DMS 273 (cell line): ENCODE measurements at regions not wholly inside any gene's neighbourhood (a gene's known extent, or its start where the extent isn't known, plus 50 kb on each side); places are given as distances from the start of the nearest gene placed in this dataset.

Experiments
- DNase-seq: peaks from one replicate; lab custom pipeline; 2025; ENCODE audit not compliant: unreplicated experiment; lab: John Stamatoyannopoulos, UW

DNA sequence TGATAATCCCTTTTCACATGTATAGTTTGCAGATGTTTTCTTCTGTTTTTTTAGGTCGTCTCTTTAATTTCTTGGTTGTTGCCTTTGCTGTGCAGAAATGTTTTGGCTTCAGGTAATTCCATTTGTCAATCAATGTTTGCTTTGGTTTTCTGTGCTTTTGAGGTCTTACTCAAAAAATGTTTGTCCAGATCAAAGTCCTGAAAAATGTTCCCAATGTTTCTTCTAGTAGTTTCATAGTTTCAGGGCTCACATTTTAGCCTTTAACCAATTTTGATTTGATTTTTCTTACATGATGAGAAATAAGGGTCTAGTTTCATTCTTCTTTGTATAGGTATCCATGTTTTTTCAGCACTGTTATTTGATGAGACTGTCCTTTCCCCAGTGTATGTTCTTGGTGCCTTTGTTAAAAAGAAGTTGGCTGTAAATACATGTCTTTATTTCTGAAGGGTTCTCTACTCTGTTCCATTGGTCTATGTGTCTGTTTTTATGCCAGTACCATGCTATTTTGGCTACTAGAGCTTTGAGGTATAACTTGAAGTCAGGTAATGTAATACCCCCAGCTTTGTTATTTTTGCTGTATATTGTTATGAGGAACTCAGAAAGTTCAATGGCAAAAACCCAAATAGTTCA lies 578.7 kb upstream of the SEL1L start:
- DNase-seq: no peak

DNA sequence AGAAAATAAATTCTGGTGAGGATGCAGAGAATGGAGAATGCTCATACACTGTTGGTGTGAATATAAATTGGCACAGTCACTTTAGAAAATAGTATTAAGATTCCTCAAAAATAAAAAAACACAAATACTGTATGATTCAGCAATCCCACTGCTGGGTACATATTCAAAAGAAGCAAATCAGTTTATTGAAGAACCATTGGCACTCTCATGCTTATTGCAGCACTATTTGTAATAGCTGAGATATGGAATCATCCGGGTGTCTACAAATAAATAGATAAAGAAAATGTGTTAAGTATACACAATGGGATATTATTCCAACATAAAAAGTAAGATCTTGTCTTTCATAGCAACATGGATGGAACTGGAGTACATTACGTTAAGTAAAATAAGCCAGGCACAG lies 579.4 kb upstream of the SEL1L start:
- no peak for DNase-seq

DNA sequence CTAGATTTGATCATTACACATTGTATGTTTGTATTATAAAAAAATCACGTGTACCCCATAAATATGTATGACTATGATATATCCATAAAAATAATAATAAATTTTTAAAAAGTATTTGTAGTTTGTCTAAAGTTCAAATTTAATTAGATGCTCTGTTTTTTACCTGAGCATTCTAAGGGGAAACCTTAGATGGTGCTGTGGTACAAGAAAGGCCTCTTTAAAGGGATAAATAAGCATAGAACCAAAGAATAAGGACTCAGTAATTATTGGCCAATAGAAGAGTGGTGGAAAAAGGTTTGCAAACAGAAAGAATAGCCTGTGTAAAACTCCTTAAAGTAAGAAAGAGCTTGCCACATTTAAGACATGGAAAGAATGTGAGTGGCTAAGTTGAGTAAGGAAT lies 580.1 kb upstream of the SEL1L start:
- DNase-seq: no peak

DNA sequence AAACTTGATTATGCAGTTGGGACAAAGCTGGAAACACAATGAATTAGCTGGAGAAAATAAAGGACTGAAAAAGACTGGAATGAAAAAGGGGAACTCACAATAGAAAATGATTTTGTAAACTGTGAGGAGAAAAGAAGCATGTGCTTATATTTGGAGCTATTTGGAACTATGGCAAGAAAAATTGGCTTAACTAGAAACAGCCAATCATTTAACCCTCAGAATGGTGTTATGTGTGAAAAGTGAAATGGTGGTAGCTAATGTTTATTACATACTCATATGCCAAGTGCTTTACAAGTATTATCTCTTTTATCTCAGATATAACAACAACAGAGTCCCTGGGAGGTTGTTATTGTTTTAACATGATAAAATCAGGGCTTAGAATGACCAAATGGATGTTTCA lies 583.1 kb upstream of the SEL1L start:
- DNase-seq: no peak

DNA sequence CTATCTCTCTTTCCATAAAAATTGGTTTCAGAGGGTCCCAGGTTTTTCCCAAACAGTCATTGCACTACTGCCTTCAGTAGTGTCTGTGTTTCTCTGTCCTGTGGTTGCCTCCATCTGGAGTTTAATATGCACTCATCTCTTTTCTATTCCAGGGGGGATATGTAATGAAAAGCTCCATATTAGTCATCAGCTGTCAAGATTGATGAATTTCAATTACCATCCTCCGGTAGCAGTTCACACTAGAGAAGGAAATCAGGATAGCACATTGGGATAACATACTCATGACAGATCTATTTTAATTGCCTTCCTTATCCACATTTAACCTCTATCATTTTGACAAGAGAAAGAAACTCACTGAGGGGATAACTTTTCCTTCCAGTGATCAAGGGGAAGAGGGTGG lies 589.0 kb upstream of the SEL1L start:
- DNase-seq: no peak

DNA sequence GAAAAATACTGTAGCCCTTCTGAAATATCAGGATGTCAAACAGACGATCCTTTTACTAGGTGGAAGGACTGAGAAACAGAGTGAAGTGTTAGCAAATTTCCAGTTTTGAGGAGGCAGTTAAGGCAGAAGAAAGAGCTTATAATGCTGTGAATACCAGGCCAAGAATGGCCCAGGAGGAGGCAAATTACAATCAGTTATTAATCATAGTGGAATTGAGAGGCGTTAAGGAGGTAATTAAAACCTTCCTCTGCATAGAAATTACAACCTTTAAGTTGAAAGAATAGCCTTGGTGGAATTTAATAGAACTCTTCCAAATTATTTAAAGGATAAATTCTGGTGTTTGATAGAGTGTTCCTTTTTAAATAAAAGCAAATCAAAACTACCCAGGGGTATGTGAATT lies 590.9 kb upstream of the SEL1L start:
- DNase-seq: no peak

DNA sequence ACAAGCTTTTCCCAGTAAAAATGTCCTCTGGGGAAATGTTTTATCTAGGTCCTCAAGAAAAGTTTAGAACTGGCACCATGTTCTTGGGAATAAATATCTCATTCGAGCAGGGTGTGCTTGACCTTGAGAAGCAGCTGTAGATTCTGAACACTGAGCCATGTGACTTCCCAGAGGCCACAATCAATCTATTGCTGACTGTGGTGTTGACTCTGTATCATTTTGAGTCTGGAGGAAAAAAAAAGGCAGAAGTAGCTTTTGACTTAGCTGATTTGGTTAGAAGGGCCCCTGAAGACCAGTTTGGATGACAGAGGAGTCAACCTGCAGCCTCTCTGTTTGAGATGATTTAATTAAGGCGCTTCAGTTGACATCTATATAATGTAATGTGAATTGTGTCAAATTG lies 592.4 kb upstream of the SEL1L start:
- no peak for DNase-seq

DNA sequence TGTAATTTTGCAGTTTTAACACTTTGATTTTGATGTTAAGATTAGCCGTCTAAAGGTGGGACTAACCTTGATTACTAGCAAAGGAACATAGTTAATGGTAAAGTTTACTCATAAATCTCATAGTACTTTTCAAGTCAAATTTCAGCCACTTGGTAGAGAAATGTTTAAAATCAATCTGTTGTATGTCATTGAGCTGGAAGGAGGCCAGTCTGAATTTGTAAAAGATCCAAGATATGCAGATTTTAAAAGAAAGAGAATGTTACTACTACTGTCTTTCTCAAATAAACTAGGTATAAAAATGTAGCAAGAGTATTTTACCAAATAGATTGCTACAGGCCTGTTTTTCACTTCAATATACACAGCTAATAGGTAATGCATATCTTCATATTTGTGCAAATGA lies 600.8 kb upstream of the SEL1L start:
- DNase-seq: no peak

DNA sequence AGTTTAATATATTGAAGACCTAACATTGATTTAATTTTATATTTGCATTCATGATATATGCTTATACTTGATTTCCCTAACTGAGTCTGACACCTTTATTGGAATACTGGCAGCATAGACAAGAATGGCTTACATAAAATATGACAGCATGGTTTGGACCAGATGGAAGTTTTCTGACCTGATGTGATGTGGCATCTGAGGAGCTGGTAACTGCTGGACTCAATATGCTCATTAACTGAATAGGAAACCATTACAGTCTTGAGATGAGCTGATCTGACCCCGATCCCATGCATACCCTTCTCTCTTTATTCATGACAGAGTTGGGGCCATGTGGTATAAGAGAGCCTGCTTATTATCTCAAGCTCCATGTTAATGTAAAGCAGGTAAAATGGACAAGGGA lies 604.8 kb upstream of the SEL1L start:
- no peak for DNase-seq

DNA sequence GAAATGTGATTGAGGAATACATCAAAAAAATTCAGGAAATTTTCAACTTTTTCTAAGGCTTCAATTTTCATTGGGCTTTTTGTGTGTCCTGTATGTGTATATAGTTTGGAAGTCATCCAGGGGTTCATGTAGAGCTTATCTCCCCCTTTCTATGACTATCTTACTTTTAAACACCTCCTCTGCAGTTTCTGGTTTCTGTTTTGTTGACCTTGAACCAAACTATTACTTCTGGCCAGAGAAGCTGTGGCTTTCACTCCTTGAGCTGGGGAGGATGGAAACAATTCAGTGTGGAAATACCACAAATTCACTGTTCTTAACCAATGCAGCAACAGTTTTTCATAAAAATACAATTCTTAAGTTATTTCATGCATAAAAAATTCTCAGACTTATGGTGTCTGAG lies 613.2 kb upstream of the SEL1L start:
- no peak for DNase-seq

DNA sequence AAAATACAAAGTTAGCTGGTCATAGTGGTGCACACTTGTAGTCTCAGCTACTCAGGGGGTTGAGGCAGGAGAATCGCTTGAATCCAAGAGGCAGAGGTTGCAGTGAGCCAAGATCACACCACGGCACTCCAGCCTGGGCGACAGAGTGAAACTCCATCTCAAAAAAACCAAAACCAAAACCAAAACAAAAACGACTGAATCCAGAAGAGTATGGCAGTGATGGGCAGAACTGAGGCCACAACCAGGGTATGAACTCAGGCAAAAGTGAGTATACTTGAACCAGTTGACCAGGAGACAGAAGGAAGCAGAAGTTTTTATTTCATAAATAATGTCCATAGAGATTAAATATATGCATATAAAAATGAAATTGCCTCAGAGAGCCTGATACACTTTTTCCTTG lies 620.0 kb upstream of the SEL1L start:
- DNase-seq: no peak

DNA sequence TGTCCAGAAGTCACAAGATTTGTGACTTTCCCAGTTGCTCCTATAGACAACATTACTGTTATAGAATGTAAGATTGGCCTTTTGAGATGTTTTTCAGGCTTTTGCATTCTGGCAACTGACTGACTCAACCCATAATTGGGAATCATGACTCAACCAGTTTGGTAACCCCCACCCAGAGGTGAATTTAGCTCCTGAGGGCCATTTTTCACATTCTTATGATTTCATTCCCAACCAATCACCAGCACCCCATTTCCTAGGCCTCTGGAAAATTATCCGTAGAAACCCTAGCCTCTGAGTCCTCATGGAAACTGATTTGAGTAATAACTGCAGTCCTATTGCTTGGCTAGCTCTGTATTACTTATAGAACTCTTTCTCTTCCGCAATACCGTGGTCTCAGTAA lies 626.0 kb upstream of the SEL1L start:
- no peak for DNase-seq

DNA sequence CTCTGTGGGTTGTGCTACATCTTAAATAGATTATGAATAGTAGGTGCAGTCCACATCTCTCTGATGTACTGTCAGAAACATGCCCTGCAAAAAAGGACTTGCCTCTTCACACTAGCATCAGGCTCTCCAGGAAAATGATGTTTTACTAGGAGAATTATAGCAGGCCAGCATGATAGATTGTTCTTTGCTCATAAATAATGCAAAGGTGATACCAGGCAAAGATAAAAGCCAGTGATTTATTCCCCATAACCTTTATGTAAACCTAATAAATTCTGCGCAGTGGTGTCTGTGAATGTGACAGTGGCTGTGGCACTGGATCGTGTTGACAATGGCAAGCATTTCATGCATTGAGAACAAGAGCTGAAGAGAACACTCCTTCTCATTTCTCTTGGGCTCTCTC lies 646.5 kb upstream of the SEL1L start:
- DNase-seq: no peak

DNA sequence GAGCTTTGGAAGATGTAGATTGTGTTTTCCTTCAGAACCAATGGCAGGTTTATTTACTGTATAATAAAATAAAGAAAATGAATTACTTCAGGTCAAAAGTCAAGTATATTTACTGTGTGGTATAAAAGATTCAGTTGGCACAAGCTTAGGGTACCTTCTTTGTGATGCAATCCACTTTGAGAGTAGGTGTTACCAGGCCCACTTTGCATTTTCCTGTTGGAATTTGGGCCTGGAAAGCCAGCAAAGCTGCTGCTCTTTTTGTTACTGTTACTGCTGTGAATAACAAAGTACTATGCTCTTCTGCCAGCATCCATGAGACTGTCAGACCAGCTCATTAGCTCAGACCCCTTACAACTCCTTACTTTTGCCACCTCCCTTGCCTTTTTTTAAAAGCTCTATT lies 649.0 kb upstream of the SEL1L start:
- DNase-seq: no peak

DNA sequence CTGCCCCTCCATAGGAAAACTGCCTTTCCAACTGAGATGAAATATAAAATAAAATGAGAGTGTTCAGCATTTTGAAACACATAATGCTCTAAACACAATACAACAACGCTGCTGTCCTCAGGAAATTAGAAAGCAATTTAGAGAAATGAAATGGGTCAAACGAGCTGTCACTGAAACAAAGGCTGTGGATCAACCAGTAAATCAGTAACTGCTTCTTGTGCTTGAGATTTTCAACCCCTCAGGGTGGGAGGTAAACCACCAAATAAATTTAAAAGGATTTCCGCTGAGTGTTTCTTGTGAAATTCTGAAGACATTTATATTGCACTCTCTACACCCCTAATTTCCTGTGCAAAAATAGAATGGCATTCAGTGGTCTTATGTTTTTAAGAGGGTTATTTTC lies 657.1 kb upstream of the SEL1L start:
- DNase-seq: no peak

DNA sequence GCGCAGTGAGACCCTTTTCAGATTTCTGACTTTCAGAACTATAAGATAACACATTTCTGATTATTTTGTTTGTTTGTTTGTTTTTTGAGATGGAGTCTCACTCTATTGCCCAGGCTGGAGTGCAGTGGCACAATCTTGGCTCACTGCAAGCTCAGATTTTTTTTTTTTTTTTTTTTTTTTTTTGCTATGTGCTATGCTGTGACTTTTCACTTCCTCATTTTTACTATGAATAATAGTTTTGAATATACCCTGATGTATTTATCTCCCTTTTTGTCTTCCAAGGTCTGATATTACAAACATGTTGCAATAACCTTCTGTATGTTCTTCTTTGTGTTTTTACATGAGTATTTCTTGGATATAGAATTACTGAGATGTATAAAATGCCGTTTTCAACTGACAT lies 658.7 kb upstream of the SEL1L start:
- DNase-seq: no peak

DNA sequence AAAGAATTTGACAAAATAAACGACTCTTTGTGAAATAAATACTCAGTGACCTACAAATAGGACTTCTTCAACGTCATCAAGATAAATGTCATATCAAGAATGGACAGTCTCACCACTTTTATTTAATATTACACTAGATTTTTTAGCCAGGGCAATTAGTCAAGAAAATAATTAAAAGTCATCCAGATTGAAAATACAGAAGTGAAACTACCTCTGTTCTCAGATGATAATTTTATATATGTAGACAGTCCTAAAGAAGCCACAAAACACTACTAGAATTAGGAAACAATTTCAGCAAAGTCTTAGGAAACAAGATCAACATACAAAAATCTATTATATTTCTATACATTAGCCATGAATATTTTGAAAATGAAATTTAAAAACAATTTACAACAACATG lies 689.6 kb upstream of the SEL1L start:
- DNase-seq: no peak

DNA sequence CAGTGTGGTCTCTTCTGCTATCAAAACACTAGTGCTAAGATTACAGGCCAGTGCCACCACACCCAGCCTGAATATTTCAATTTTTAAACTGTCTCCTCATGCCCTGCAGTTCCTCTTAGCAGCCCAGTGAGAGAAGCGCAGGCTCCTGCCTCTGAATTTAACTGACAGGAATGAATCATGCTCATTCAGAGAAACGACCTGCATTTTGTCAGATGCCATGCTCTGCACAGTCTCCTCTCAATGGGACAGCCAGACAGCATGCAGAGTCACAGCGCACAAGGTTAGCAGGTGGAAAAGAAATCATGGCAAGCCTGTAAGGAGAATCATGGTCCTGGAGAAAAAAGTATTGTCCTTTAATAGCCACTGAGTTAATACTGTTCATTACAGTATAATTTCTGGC lies 691.0 kb upstream of the SEL1L start:
- DNase-seq: no peak

DNA sequence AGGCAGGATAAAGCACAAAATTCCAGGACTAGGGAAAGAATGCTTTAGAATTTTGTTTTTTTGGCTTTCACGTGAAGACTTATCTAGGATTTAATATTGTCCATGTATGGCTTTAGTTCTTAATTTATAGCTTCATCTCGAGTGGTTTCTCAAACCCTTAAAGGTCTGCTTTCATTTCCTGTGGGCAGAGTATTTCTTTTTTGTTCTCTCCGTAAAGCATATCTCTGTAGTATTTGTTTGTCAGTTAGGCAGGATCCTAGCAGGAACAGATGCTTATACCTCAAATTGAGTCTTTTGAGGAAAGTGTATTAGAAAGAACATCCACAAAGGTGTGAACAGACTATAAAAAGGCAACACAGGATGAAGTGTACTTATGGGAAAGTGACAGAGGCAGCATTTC lies 697.1 kb upstream of the SEL1L start:
- no peak for DNase-seq

DNA sequence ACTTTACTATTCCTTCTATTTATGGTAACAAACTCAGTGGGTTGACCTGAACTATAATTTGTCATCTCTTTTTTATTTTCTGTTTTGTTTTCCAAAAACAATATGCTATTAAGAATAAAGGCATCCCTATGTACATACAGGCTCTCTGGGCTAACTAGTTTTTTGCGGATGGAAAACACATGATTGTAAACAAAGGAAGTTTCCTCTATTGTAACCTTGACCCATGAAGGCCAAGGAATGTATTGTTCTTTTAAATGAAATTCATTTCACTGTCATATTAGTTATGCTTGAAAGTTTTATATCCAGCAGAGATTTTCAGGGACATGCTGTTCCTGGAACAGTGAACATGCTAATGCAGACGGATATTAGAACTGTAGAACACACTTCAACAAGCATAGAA lies 705.0 kb upstream of the SEL1L start:
- DNase-seq: no peak

DNA sequence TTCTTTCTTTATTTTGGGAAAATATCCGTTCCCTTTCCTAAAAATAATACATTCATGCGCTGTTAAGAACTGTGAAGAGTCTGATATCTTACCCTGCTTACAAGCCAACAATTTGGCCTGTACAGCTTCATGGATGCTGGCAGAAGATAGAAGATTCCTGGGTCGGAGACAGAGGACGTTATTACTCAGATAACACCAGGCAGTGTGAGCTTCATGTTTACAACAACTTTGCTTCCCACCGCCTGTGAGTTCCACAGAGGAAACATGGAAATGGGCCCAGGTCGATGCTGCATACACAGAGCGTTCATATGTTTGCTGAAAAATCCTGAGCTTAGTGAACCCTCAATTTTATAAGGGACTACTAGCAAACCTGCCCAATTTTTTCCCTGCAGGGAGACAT lies 705.6 kb upstream of the SEL1L start:
- DNase-seq: no peak

DNA sequence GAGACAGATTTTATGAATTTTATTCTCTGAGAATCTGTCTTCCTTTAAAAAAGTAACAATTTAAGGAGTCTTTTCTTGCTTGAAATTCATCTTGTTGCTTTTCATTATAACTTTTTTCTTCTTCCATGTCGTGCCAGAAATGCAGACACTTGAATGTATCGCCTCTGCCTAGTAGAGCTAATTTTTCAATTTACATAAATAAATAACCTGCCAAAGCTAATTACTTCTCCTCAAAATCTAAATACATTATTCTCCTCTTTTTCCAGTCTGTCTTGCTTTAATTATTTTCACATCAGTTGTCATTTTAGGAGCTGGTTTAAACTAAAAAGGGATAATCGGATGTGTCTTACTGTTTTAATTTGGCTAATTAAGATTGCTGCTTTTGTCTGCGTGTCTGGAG lies 711.1 kb upstream of the SEL1L start:
- no peak for DNase-seq

DNA sequence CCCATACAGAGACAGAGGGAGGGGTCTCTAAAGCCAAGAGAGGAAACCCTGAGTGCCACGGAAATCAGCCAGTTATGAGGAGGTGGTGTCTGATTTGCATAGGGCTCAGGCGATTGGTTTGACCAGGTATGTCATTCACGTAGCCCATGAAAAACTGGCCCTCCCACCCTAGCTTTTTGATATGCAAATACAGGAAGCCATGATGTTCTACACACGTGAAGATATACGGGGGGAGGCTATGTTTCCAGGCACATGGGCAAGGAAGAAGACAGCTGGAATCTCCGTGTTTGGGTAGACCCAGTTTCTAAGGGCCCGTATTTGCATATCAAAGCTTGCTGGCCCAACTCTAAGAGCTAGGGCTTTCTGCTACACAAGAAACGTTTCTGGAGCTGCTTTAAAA lies 717.8 kb upstream of the SEL1L start:
- no peak for DNase-seq

DNA sequence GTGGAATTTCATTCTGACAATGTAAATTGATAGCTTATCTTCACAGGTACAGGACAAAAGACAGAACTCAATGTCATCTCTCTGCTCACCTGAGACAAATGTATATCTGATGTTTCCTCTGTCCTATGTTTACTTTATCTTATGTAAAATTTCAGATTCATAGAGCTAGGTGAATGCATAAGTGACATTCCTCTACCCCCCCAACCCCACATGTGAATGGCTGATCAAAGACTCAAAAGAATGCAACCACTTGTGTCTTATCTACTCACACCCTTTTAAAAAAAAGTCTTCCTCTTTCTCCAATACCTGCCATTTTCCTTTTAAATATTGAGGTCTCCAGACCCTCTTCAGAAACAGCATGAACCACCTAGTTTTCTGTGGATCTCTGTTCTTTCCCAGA lies 736.6 kb upstream of the SEL1L start:
- no peak for DNase-seq
